SK-N-SH (cell line): ENCODE measurements at regions not wholly inside any gene's neighbourhood (a gene's known extent, or its start where the extent isn't known, plus 50 kb on each side); places are given as distances from the start of the nearest gene placed in this dataset.

Experiments used
- CTCF ChIA-PET: fragments of 300-600, 350-600 bp; formaldehyde crosslinking; extraction: SDS; loops from one replicate; lab custom pipeline; 2021; lab: Yijun Ruan, JAX
- POLR2A ChIA-PET: fragments of 350-600 bp; sonication (Branson Sonifier 250); formaldehyde crosslinking; extraction: SDS; loops from one replicate; lab custom pipeline; 2020; ENCODE audit warnings: antibody characterized with exemption, inconsistent platforms; lab: Yijun Ruan, JAX
- DNase-seq: peaks from one replicate; pipeline ENCODE4 v3.0.0; 2012
- H2AFZ ChIP-seq: fragments of 200-600 bp; sonication (generic); 2 replicates; pipeline ENCODE4 v1.8.1; 2016; ENCODE audit warnings: antibody characterized with exemption, mild to moderate bottlenecking, low read depth
- H3F3A ChIP-seq: fragments of 200-600 bp; sonication (generic); replicated peaks from 2 replicates; pipeline ENCODE3; 2016; ENCODE audit warnings: antibody characterized with exemption, mild to moderate bottlenecking; ENCODE audit not compliant: insufficient read depth
- H3K27ac ChIP-seq, 2 experiments: fragments of 200-500 bp in 1 of 2; fragments of 200-600 bp in 1 of 2; sonication (Bioruptor generic) in 1 of 2; sonication (generic), shearing (Covaris generic) in 1 of 2; 2 replicates each; pipeline versions ENCODE4 v1.5.1 to v1.6.1; 2014 to 2016; ENCODE audit warnings: low read depth in 2 of 2, inconsistent platforms in 1 of 2, low read length in 1 of 2, mild to moderate bottlenecking in 1 of 2, mixed read lengths in 1 of 2
- H3K27me3 ChIP-seq: fragments of 200-600 bp; sonication (generic), shearing (Covaris generic); 2 replicates; pipeline ENCODE4 v1.6.1; 2016; ENCODE audit warnings: mixed run types; ENCODE audit not compliant: insufficient read depth
- H3K36me3 ChIP-seq, 2 experiments: fragments of 200-500 bp in 1 of 2; fragments of 200-600 bp in 1 of 2; sonication (Bioruptor generic) in 1 of 2; sonication (generic) in 1 of 2; replicated peaks in 1 of 2; 2 replicates each; pipeline versions ENCODE3 to v1.5.1; 2014 to 2016; ENCODE audit warnings: low read length in 1 of 2, mild to moderate bottlenecking in 1 of 2; ENCODE audit not compliant: insufficient read depth in 2 of 2, control insufficient read depth in 1 of 2
- H3K4me1 ChIP-seq, 2 experiments: fragments of 200-500 bp in 1 of 2; fragments of 200-600 bp in 1 of 2; sonication (Bioruptor generic) in 1 of 2; sonication (generic), shearing (Covaris generic) in 1 of 2; 2 replicates each; pipeline versions ENCODE4 v1.5.1 to v1.6.1; 2014 to 2016; ENCODE audit warnings: low read depth in 1 of 2, low read length in 1 of 2, mixed run types in 1 of 2; ENCODE audit not compliant: insufficient read depth in 2 of 2, control insufficient read depth in 1 of 2
- H3K4me2 ChIP-seq: fragments of 200-600 bp; sonication (generic), shearing (Covaris generic); 2 replicates; pipeline ENCODE4 v1.6.1; 2017; ENCODE audit warnings: mixed run types
- H3K4me3 ChIP-seq, 2 experiments: fragments of 200-500 bp in 1 of 2; fragments of 200-600 bp in 1 of 2; sonication (Bioruptor generic) in 1 of 2; sonication (generic), shearing (Covaris generic) in 1 of 2; 2 replicates each; pipeline versions ENCODE4 v1.5.1 to v1.8.1; 2014 to 2016; ENCODE audit warnings: low read depth in 2 of 2, inconsistent platforms in 1 of 2, low read length in 1 of 2, mild to moderate bottlenecking in 1 of 2, mixed read lengths in 1 of 2, moderate library complexity in 1 of 2
- H3K79me2 ChIP-seq: fragments of 200-600 bp; sonication (generic); 2 replicates; pipeline ENCODE4 v1.8.1; 2017; ENCODE audit warnings: mild to moderate bottlenecking; ENCODE audit not compliant: insufficient read depth
- H3K9ac ChIP-seq: fragments of 200-600 bp; sonication (generic); 2 replicates; pipeline ENCODE4 v1.6.1; 2017; ENCODE audit warnings: mixed run types
- H3K9me2 ChIP-seq: fragments of 200-600 bp; sonication (generic); 2 replicates; pipeline ENCODE4 v1.6.1; 2017; ENCODE audit warnings: mixed run types
- H3K9me3 ChIP-seq: fragments of 200-600 bp; sonication (generic); 2 replicates; pipeline ENCODE4 v1.6.1; 2017; ENCODE audit warnings: mixed run types, mild to moderate bottlenecking, moderate library complexity
- H4K20me1 ChIP-seq: fragments of 200-600 bp; sonication (generic); 2 replicates; pipeline ENCODE4 v1.6.1; 2017; ENCODE audit warnings: mild to moderate bottlenecking, mixed run types; ENCODE audit not compliant: insufficient read depth
- ELF1 ChIP-seq: IDR thresholded peaks from 2 replicates; pipeline ENCODE4 v1.4.0; 2012
- EP300 ChIP-seq, 2 experiments: IDR thresholded peaks; 2 replicates each; pipeline versions ENCODE4 v1.4.0 to v1.6.1; 2012; ENCODE audit warnings: borderline replicate concordance in 1 of 2, low read depth in 1 of 2, low read length in 1 of 2
- EZH2phosphoT487 ChIP-seq: fragments of 200-600 bp; sonication (generic); IDR thresholded peaks from 2 replicates; pipeline ENCODE4 v1.6.1; 2017; ENCODE audit warnings: low read depth, mixed run types, mild to moderate bottlenecking, antibody characterized with exemption, moderate library complexity, borderline replicate concordance
- FOSL2 ChIP-seq: IDR thresholded peaks from 2 replicates; pipeline ENCODE4 v1.4.0; 2012; ENCODE audit warnings: low read depth, mild to moderate bottlenecking, moderate library complexity, borderline replicate concordance
- FOXJ3 ChIP-seq: sonication (generic); formaldehyde crosslinking; IDR thresholded peaks from 2 replicates; pipeline ENCODE4 v1.5.1; 2020; ENCODE audit warnings: mild to moderate bottlenecking, missing genetic modification reagents
- NRF1 ChIP-seq: IDR thresholded peaks from 2 replicates; pipeline ENCODE4 v1.6.1; 2012; ENCODE audit warnings: low read depth, mild to moderate bottlenecking, low read length
- RCOR1 ChIP-seq: fragments of 150-350 bp; IDR thresholded peaks from 2 replicates; pipeline ENCODE4 v1.6.1; 2017; ENCODE audit warnings: antibody characterized with exemption, low read length
- RFX5 ChIP-seq: IDR thresholded peaks from 2 replicates; pipeline ENCODE4 v1.6.1; 2012; ENCODE audit warnings: mild to moderate bottlenecking, improper control_type of control experiment, low read length
- TEAD4 ChIP-seq: IDR thresholded peaks from 2 replicates; pipeline ENCODE4 v1.4.0; 2012; ENCODE audit warnings: mild to moderate bottlenecking, borderline replicate concordance; ENCODE audit not compliant: insufficient read depth
- YY1 ChIP-seq: IDR thresholded peaks from 2 replicates; pipeline ENCODE4 v1.4.0; 2012; ENCODE audit warnings: low read depth, mild to moderate bottlenecking
- WGBS: methylation state at CpG from one replicate; pipeline ENCODE4 v1.1.6; 2017; ENCODE audit warnings: low lambda C conversion rate; 5-methylcytosine and 5-hydroxymethylcytosine counted together
- TF ChIP-seq, protein P1 (sequence below): IDR thresholded peaks from 2 replicates; pipeline ENCODE4 v1.4.0; 2012; ENCODE audit warnings: low read depth, borderline replicate concordance
- TF ChIP-seq, protein P2 (sequence below): IDR thresholded peaks from 2 replicates; pipeline ENCODE4 v1.6.1; 2012; ENCODE audit warnings: mild to moderate bottlenecking, low read depth, low read length, moderate library complexity
- TF ChIP-seq, protein P3 (sequence below): fragments of 200-600 bp; sonication (generic); IDR thresholded peaks from 2 replicates; pipeline ENCODE4 v1.6.1; 2017; ENCODE audit warnings: antibody characterized with exemption, mild to moderate bottlenecking, moderate library complexity
- TF ChIP-seq, protein P4 (sequence below): IDR thresholded peaks from 2 replicates; pipeline ENCODE4; 2012

DNA sequence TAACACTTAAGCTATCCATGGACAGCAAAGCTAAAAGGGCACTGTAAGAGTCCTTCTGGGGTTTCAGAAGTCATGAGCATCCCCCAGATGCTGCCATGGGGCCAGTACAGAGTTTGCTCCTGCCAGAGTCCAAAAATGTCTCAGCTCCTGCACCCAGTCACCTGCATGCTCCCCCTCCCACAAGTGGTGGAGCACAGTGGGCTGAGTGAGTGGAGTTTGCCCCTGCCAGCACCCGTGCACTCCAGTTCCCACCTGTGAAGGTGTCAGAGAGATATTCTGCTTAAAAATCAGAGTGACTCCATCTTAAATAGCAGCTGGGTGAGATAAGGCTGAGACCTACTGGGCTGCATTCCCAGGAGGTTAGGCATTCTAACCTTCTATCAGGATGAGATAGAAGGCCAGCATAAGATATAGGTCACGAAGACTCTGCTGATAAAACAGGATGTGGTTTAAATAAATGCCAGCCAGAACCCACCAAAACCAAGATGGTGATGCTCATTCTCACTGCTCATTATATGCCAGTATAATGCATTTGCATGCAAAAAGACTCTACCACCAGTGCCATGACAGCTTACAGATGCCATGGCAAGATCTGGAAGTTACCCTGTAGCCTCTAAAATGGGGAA lies 140.1 kb upstream of the ZNF92 start:
- H3K4me1 ChIP-seq: peaks cover 0 to 14% of the 10 kb centered on the region in 2 experiments; a peak in 2 of 4 replicates
- no peak overlapping the region for H3K9ac ChIP-seq
- H3K9me3 ChIP-seq: no peaks in the 10 kb centered on the region
- WGBS: 37% methylated on average over 2 of the region's 2 CpGs
- no peak overlapping the region for H2AFZ ChIP-seq
- ChIA-PET CTCF (interaction anchor here (1.0 to 4.2 kb wide), 4 partner anchors 13 to 75 kb away, joined by 3 to 31 read pairs (median 14); no protein-coding TSS in a partner anchor), POLR2A (no interaction called here)
- no peaks in the 10 kb centered on the region for H4K20me1 ChIP-seq
- H3K27me3 ChIP-seq: no peaks in the 10 kb centered on the region
- no peak for DNase-seq
- no peak overlapping the region for H3K27ac ChIP-seq
- H3K4me3 ChIP-seq: no peak overlapping the region
- H3K36me3 ChIP-seq: no peaks in the 10 kb centered on the region
- H3K9me2 ChIP-seq: no peaks in the 10 kb centered on the region
- TF ChIP-seq, protein P1, sequence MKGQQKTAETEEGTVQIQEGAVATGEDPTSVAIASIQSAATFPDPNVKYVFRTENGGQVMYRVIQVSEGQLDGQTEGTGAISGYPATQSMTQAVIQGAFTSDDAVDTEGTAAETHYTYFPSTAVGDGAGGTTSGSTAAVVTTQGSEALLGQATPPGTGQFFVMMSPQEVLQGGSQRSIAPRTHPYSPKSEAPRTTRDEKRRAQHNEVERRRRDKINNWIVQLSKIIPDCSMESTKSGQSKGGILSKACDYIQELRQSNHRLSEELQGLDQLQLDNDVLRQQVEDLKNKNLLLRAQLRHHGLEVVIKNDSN: no peak
- TF ChIP-seq, protein P2, sequence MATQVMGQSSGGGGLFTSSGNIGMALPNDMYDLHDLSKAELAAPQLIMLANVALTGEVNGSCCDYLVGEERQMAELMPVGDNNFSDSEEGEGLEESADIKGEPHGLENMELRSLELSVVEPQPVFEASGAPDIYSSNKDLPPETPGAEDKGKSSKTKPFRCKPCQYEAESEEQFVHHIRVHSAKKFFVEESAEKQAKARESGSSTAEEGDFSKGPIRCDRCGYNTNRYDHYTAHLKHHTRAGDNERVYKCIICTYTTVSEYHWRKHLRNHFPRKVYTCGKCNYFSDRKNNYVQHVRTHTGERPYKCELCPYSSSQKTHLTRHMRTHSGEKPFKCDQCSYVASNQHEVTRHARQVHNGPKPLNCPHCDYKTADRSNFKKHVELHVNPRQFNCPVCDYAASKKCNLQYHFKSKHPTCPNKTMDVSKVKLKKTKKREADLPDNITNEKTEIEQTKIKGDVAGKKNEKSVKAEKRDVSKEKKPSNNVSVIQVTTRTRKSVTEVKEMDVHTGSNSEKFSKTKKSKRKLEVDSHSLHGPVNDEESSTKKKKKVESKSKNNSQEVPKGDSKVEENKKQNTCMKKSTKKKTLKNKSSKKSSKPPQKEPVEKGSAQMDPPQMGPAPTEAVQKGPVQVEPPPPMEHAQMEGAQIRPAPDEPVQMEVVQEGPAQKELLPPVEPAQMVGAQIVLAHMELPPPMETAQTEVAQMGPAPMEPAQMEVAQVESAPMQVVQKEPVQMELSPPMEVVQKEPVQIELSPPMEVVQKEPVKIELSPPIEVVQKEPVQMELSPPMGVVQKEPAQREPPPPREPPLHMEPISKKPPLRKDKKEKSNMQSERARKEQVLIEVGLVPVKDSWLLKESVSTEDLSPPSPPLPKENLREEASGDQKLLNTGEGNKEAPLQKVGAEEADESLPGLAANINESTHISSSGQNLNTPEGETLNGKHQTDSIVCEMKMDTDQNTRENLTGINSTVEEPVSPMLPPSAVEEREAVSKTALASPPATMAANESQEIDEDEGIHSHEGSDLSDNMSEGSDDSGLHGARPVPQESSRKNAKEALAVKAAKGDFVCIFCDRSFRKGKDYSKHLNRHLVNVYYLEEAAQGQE: no peak
- no peak for TF ChIP-seq RCOR1
- no peak for TF ChIP-seq YY1
- TF ChIP-seq, protein P3, sequence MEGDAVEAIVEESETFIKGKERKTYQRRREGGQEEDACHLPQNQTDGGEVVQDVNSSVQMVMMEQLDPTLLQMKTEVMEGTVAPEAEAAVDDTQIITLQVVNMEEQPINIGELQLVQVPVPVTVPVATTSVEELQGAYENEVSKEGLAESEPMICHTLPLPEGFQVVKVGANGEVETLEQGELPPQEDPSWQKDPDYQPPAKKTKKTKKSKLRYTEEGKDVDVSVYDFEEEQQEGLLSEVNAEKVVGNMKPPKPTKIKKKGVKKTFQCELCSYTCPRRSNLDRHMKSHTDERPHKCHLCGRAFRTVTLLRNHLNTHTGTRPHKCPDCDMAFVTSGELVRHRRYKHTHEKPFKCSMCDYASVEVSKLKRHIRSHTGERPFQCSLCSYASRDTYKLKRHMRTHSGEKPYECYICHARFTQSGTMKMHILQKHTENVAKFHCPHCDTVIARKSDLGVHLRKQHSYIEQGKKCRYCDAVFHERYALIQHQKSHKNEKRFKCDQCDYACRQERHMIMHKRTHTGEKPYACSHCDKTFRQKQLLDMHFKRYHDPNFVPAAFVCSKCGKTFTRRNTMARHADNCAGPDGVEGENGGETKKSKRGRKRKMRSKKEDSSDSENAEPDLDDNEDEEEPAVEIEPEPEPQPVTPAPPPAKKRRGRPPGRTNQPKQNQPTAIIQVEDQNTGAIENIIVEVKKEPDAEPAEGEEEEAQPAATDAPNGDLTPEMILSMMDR: no peak
- TF ChIP-seq, protein P4, sequence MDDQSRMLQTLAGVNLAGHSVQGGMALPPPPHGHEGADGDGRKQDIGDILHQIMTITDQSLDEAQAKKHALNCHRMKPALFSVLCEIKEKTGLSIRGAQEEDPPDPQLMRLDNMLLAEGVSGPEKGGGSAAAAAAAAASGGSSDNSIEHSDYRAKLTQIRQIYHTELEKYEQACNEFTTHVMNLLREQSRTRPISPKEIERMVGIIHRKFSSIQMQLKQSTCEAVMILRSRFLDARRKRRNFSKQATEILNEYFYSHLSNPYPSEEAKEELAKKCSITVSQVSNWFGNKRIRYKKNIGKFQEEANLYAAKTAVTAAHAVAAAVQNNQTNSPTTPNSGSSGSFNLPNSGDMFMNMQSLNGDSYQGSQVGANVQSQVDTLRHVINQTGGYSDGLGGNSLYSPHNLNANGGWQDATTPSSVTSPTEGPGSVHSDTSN: no peak
- no peak for TF ChIP-seq FOXJ3 (CRISPR knock-in tag)
- TF ChIP-seq EP300 (IDR thresholded peaks at IDR 0.05; ENCODE audit: borderline replicate concordance in 1 of 2, low read depth in 1 of 2, low read length in 1 of 2): no peak
- no peak for TF ChIP-seq TEAD4
- TF ChIP-seq FOSL2: no peak
- TF ChIP-seq NRF1: no peak
- no peak for TF ChIP-seq EZH2phosphoT487
- TF ChIP-seq RFX5: no peak
- no peak for TF ChIP-seq ELF1
- H3K4me2 ChIP-seq: no peak overlapping the region
- no peaks in the 10 kb centered on the region for H3K79me2 ChIP-seq
- no peaks in the 10 kb centered on the region for H3F3A ChIP-seq
